Kidney (tissue), 13 donors: ENCODE measurements at regions not wholly inside any gene's neighbourhood (a gene's known extent, or its start where the extent isn't known, plus 50 kb on each side); places are given as distances from the start of the nearest gene placed in this dataset.
"Not testable (repeated sequence)": the region's sequence is repeated elsewhere in the genome, so short reads cannot be mapped to it uniquely, and the experiment has no call there.

Experiments used
- DNase-seq, 5 donors: peaks; one replicate each; pipeline ENCODE4 v3.0.0-alpha.2; 2013 to 2020
- FAIRE-seq: peaks from 2 replicates; lab custom pipeline; 2012; peaks lifted over from hg19 to GRCh38; lab: Jason Lieb, UNC
- H3K27ac ChIP-seq, 2 donors: one replicate each; pipeline ENCODE4 v1.7.0; 2013; ENCODE audit warnings: low read depth in 2 of 2, low read length in 2 of 2, inconsistent platforms in 1 of 2
- H3K27me3 ChIP-seq: one replicate; pipeline ENCODE4 v1.7.1; 2013; ENCODE audit warnings: low read length, inconsistent platforms; ENCODE audit not compliant: control insufficient read depth, insufficient read depth
- H3K36me3 ChIP-seq, 3 donors: one replicate each; pipeline versions ENCODE4 v1.7.0 to v1.7.1; 2013; ENCODE audit warnings: low read length in 3 of 3, control low read depth in 1 of 3, inconsistent platforms in 1 of 3; ENCODE audit not compliant: insufficient read depth in 3 of 3, control insufficient read depth in 2 of 3
- H3K4me1 ChIP-seq, 3 donors: one replicate each; pipeline versions ENCODE4 v1.7.0 to v1.7.1; 2013; ENCODE audit warnings: low read length in 3 of 3, inconsistent platforms in 1 of 3, low read depth in 1 of 3; ENCODE audit not compliant: control insufficient read depth in 2 of 3, insufficient read depth in 2 of 3
- H3K4me3 ChIP-seq, 3 donors: one replicate each; pipeline versions ENCODE4 v1.7.0 to v1.8.1; 2013; ENCODE audit warnings: low read length in 3 of 3, control low read depth in 1 of 3, inconsistent platforms in 1 of 3
- H3K9ac ChIP-seq, 3 donors: one replicate each; pipeline versions ENCODE4 v1.7.0 to v1.7.1; 2013; ENCODE audit warnings: low read length in 3 of 3, control low read depth in 1 of 3, inconsistent platforms in 1 of 3
- H3K9me3 ChIP-seq, 3 donors: one replicate each; pipeline versions ENCODE4 v1.7.0 to v1.7.1; 2013; ENCODE audit warnings: low read length in 3 of 3, control low read depth in 1 of 3, inconsistent platforms in 1 of 3; ENCODE audit not compliant: control insufficient read depth in 2 of 3, insufficient read depth in 1 of 3
- intact Hi-C: fragments of 100-400 bp; cut with DNase I; formaldehyde crosslinking; loops from one replicate; pipeline ENCODE4 v1.11.1; 2022
- TF ChIP-seq, protein P1 (sequence below): IDR thresholded peaks from 3 replicates; pipeline ENCODE4 v1.5.1; 2012; ENCODE audit warnings: mild to moderate bottlenecking, moderate library complexity, borderline replicate concordance; ENCODE audit not compliant: insufficient read depth; ENCODE audit errors: extremely low read depth
- donor health status: control.
- donor health status: control.
- donor health status: control.
- donor health status: control.
- donor health status: control.
- donor health status: DM: yes; HTN: yes; CAD: no.
- donor health status: Normal renal cell carcinoma (clear cell type).

DNA sequence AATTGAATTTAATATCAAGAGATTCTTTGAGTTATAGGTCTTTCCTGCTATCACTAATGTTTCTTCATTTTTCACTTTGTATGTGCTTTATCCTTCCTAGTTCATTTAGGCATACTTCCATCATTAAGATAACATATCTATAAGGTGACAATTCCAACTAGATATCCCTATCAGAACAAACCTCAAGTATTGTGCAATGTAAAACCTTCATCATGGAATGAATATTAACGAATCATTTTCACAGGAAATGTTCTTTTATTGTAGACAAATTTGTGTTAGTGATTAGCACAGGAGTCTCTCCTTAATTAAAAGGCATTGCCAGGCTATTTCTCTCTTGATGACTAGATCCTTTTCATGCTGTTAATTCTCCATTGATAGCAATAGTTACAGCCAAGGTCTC lies 236.5 kb upstream of the MME start:
- intact Hi-C loops, result no loop called here
- H3K27ac ChIP-seq, result no peak overlapping the region
- H3K36me3 ChIP-seq, result no peaks in the 10 kb centered on the region
- TF ChIP-seq, protein P1, sequence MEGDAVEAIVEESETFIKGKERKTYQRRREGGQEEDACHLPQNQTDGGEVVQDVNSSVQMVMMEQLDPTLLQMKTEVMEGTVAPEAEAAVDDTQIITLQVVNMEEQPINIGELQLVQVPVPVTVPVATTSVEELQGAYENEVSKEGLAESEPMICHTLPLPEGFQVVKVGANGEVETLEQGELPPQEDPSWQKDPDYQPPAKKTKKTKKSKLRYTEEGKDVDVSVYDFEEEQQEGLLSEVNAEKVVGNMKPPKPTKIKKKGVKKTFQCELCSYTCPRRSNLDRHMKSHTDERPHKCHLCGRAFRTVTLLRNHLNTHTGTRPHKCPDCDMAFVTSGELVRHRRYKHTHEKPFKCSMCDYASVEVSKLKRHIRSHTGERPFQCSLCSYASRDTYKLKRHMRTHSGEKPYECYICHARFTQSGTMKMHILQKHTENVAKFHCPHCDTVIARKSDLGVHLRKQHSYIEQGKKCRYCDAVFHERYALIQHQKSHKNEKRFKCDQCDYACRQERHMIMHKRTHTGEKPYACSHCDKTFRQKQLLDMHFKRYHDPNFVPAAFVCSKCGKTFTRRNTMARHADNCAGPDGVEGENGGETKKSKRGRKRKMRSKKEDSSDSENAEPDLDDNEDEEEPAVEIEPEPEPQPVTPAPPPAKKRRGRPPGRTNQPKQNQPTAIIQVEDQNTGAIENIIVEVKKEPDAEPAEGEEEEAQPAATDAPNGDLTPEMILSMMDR, result no peak
- H3K9me3 ChIP-seq, result no peaks in the 10 kb centered on the region
- H3K27me3 ChIP-seq, result no peaks in the 10 kb centered on the region
- H3K9ac ChIP-seq, result no peak overlapping the region
- no peaks in the 10 kb centered on the region for H3K4me1 ChIP-seq
- H3K4me3 ChIP-seq, result no peak overlapping the region
- no peak for FAIRE-seq
- no peak for DNase-seq

DNA sequence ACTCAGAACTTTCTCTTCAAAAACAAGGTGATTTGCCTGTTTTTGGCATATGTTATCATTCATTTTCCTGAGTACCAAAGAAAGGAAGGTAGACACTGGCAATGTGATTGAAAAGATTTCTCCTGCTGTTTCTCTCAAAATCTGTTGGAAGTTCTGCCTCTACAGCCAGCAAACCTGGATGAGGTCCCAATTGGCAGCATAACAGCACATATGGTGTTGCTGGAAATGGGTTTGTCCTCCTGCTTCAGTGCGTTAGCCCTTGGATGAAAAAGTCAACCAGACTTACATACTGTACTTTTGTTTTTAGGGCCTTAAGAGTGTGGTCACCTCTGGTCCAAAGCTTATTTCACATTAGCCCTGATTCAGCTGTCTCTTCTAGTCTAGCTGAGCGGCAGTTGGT lies 237.6 kb upstream of the MME start:
- TF ChIP-seq, protein P1, result no peak
- Histone ChIP-seq H3K9me3 (no peaks in the 10 kb centered on the region), H3K27me3 (no peaks in the 10 kb centered on the region), H3K4me3 (no peak overlapping the region), H3K36me3 (no peaks in the 10 kb centered on the region), H3K9ac (no peak overlapping the region), H3K27ac (no peak overlapping the region), H3K4me1 (no peaks in the 10 kb centered on the region)
- intact Hi-C loops, result no loop called here
- FAIRE-seq (no peak), DNase-seq (no peak)

DNA sequence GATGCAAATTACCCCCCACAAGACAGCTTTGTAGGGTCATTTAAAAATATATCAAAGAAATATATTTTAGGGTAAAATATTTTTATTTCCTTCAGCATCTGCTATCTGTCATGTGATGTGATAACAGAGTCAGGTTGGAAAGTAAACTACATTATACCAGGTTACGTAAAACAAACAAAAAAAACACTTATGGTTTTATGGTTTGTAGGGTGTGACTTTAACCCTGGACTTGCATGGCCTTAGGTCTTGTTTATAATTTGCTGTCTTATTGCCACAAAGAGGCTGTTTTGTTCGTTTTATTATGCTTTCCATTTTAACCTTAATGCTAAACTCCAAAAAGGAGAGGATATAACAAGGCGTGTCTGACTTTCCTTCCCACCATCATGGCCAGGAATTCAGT lies 244.5 kb upstream of the MME start:
- H3K27me3 ChIP-seq, result no peaks in the 10 kb centered on the region
- intact Hi-C loops, result no loop called here
- TF ChIP-seq, protein P1, result no peak
- no peak overlapping the region for H3K4me3 ChIP-seq
- H3K27ac ChIP-seq, result no peak overlapping the region
- H3K4me1 ChIP-seq, result no peaks in the 10 kb centered on the region
- H3K9ac ChIP-seq, result no peak overlapping the region
- no peaks in the 10 kb centered on the region for H3K36me3 ChIP-seq
- no peaks in the 10 kb centered on the region for H3K9me3 ChIP-seq
- no peak for DNase-seq
- no peak for FAIRE-seq

DNA sequence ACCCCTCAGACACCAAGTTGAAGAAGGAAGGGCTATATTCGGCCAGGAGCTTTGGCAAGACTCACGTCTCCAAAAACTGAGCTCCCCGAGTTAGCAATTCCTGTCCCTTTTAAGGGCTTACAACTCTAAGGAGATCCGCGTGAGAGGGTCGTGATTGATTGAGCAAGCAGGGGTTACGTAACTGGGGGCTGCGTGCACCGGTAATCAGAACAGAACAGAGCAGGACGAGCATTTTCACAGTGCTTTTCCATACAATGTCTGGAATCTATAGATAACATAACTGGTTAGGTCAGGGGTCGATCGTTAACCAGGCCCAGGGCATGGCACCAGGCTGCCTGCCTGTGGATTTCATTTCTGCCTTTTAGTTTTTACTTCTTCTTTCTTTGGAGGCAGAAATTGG lies 245.3 kb upstream of the MME start:
- H3K27ac ChIP-seq, H3K27me3 ChIP-seq, H3K9me3 ChIP-seq, H3K36me3 ChIP-seq, intact Hi-C loops, H3K4me3 ChIP-seq, H3K4me1 ChIP-seq, DNase-seq, FAIRE-seq, H3K9ac ChIP-seq: not testable (repeated sequence)
